Activated CD8-positive, alpha-beta memory T cell treated with anti-CD3 and anti-CD28 coated beads, Interleukin-2, amount 10 ng/mL, durations not matched to agents 7 days and 5 days (primary cell): ENCODE measurements at regions not wholly inside any gene's neighbourhood (a gene's known extent, or its start where the extent isn't known, plus 50 kb on each side); places are given as distances from the start of the nearest gene placed in this dataset.

Experiments
- ATAC-seq: fragments of 150-1000 bp; cut with Tn5 transposase; one replicate; pipeline ENCODE4 v1.10.0; 2021; ENCODE audit warnings: moderate library complexity
- CTCF ChIA-PET: fragments of 350-600 bp; sonication (Branson Sonifier 250); formaldehyde crosslinking; loops from one replicate; lab custom pipeline; 2021; ENCODE audit warnings: antibody characterized with exemption; lab: Charles Lee
- DNase-seq: peaks from one replicate; pipeline ENCODE4 v3.0.0-alpha.2; 2020
- H3K27ac Mint-ChIP-seq: one replicate; pipeline ENCODE4 v1.8.0; 2021; ENCODE audit warnings: mild to moderate bottlenecking, mixed read lengths
- H3K27me3 Mint-ChIP-seq: one replicate; pipeline ENCODE4 v1.8.0; 2021; ENCODE audit warnings: mixed read lengths
- H3K36me3 Mint-ChIP-seq: one replicate; pipeline ENCODE4 v1.8.0; 2021; ENCODE audit warnings: mild to moderate bottlenecking, mixed read lengths
- H3K4me1 Mint-ChIP-seq: one replicate; pipeline ENCODE4 v1.8.0; 2021; ENCODE audit warnings: mixed read lengths
- H3K4me3 Mint-ChIP-seq: one replicate; pipeline ENCODE4 v1.8.0; 2021; ENCODE audit warnings: mild to moderate bottlenecking, moderate library complexity, mixed read lengths
- H3K9me3 Mint-ChIP-seq: one replicate; pipeline ENCODE4 v1.8.0; 2022; ENCODE audit warnings: low read depth, mixed read lengths

GRCh38 chr1:2968471-2968881 lies 52.8 kb upstream of the ACTRT2 start:
- Mint-ChIP-seq H3K4me3 (no peak overlapping the region), H3K36me3 (no peaks in the 10 kb centered on the region), H3K4me1 (peaks cover 6% of the 10 kb centered on the region), H3K9me3 (no peaks in the 10 kb centered on the region), H3K27ac (no peak overlapping the region), H3K27me3 (no peaks in the 10 kb centered on the region)
- ATAC-seq, result no peak
- CTCF ChIA-PET, result no interaction called here
- no peak for DNase-seq

- no peaks in the 10 kb centered on the region for H3K9me3 Mint-ChIP-seq
- DNase-seq (no peak), ATAC-seq (no peak)
- no peaks in the 10 kb centered on the region for H3K27me3 Mint-ChIP-seq
- CTCF ChIA-PET, result no interaction called here
- H3K36me3 Mint-ChIP-seq, result no peaks in the 10 kb centered on the region
- H3K4me3 Mint-ChIP-seq, result no peak overlapping the region
- H3K4me1 Mint-ChIP-seq, result peaks cover 10% of the 10 kb centered on the region
- no peak overlapping the region for H3K27ac Mint-ChIP-seq
These were observed 52.0 kb upstream of the ACTRT2 start for GRCh38 chr1:2969011-2969844.

- H3K27ac Mint-ChIP-seq, result no peak overlapping the region
- no peaks in the 10 kb centered on the region for H3K27me3 Mint-ChIP-seq
- ATAC-seq (no peak), DNase-seq (no peak)
- no peaks in the 10 kb centered on the region for H3K36me3 Mint-ChIP-seq
- CTCF ChIA-PET, result no interaction called here
- no peak overlapping the region for H3K4me3 Mint-ChIP-seq
- H3K9me3 Mint-ChIP-seq, result no peaks in the 10 kb centered on the region
- H3K4me1 Mint-ChIP-seq, result peaks cover 10% of the 10 kb centered on the region
These were observed 51.4 kb upstream of the ACTRT2 start for GRCh38 chr1:2969845-2970291.

GRCh38 chr1:2970311-2971071 lies 50.8 kb upstream of the ACTRT2 start:
- no peak for DNase-seq
- CTCF ChIA-PET, result no interaction called here
- Mint-ChIP-seq H3K27me3 (no peaks in the 10 kb centered on the region), H3K4me3 (no peak overlapping the region), H3K36me3 (no peaks in the 10 kb centered on the region), H3K9me3 (no peaks in the 10 kb centered on the region), H3K4me1 (peaks cover 10% of the 10 kb centered on the region), H3K27ac (no peak overlapping the region)
- no peak for ATAC-seq

GRCh38 chr1:2971101-2971501 lies 50.2 kb upstream of the ACTRT2 start:
- CTCF ChIA-PET, result no interaction called here
- DNase-seq, result no peak
- ATAC-seq, result no peak
- Mint-ChIP-seq H3K27me3 (no peaks in the 10 kb centered on the region), H3K27ac (no peak overlapping the region), H3K36me3 (no peaks in the 10 kb centered on the region), H3K9me3 (no peaks in the 10 kb centered on the region), H3K4me1 (peaks cover 10% of the 10 kb centered on the region), H3K4me3 (no peak overlapping the region)
